DOHH2 (cell line): ENCODE measurements at regions not wholly inside any gene's neighbourhood (a gene's known extent, or its start where the extent isn't known, plus 50 kb on each side); places are given as distances from the start of the nearest gene placed in this dataset.

Experiments used
- H3F3A ChIP-seq: fragments of 200-600 bp; sonication (generic), shearing (Covaris generic); 2 replicates; pipeline ENCODE4 v1.6.0; 2016; ENCODE audit warnings: antibody characterized with exemption, mild to moderate bottlenecking; ENCODE audit not compliant: control insufficient read depth, insufficient read depth
- H3K27ac ChIP-seq: fragments of 200-600 bp; sonication (generic); 2 replicates; pipeline ENCODE4 v1.5.1; 2014; ENCODE audit warnings: low read depth, mild to moderate bottlenecking, low read length, moderate library complexity
- H3K27me3 ChIP-seq: fragments of 200-600 bp; sonication (generic); 2 replicates; pipeline ENCODE4 v1.6.1; 2014; ENCODE audit warnings: mild to moderate bottlenecking, low read length, mixed read lengths; ENCODE audit not compliant: control insufficient read depth
- H3K36me3 ChIP-seq: fragments of 200-600 bp; sonication (generic); 2 replicates; pipeline ENCODE4 v1.6.1; 2014; ENCODE audit warnings: mild to moderate bottlenecking, low read length, moderate library complexity, mixed read lengths; ENCODE audit not compliant: control insufficient read depth
- H3K4me1 ChIP-seq: fragments of 200-600 bp; sonication (generic); 2 replicates; pipeline ENCODE4 v1.6.1; 2014; ENCODE audit warnings: mild to moderate bottlenecking, low read length, mixed read lengths; ENCODE audit not compliant: control insufficient read depth
- H3K4me2 ChIP-seq: fragments of 200-600 bp; sonication (generic); 2 replicates; pipeline ENCODE4 v1.6.0; 2014; ENCODE audit warnings: mild to moderate bottlenecking, low read length, moderate library complexity
- H3K4me3 ChIP-seq: fragments of 200-600 bp; sonication (generic); 2 replicates; pipeline ENCODE4 v1.5.1; 2014; ENCODE audit warnings: mild to moderate bottlenecking, low read length, mixed read lengths
- H3K79me2 ChIP-seq: fragments of 200-600 bp; sonication (generic); 2 replicates; pipeline ENCODE4 v1.6.1; 2014; ENCODE audit warnings: mild to moderate bottlenecking, low read length, mixed read lengths; ENCODE audit not compliant: control insufficient read depth
- H3K9me2 ChIP-seq: fragments of 200-600 bp; sonication (generic); replicated peaks from 2 replicates; pipeline ENCODE4 v1.6.1; 2014; ENCODE audit warnings: mild to moderate bottlenecking, low read length, mixed read lengths; ENCODE audit not compliant: control insufficient read depth
- H3K9me3 ChIP-seq: fragments of 200-600 bp; sonication (generic); 2 replicates; pipeline ENCODE4 v1.6.1; 2014; ENCODE audit warnings: antibody characterized with exemption, low read length, mixed read lengths; ENCODE audit not compliant: control insufficient read depth, insufficient read depth
- H4K20me1 ChIP-seq: fragments of 200-600 bp; sonication (generic); 2 replicates; pipeline ENCODE4 v1.6.0; 2014; ENCODE audit warnings: low read depth, mild to moderate bottlenecking, antibody characterized with exemption, low read length, moderate library complexity; ENCODE audit not compliant: control insufficient read depth, insufficient read depth
- CTCF ChIP-seq: fragments of 200-600 bp; sonication (generic); IDR thresholded peaks from one replicate; pipeline ENCODE4 v1.5.1; 2014; ENCODE audit warnings: antibody characterized with exemption, mild to moderate bottlenecking, low read depth, low read length; ENCODE audit not compliant: poor library complexity, severe bottlenecking
- EZH2phosphoT487 ChIP-seq: fragments of 200-600 bp; sonication (generic); IDR thresholded peaks from 2 replicates; pipeline ENCODE4 v1.6.1; 2017; ENCODE audit warnings: borderline replicate concordance, mild to moderate bottlenecking, antibody characterized with exemption, low read length, moderate library complexity, mixed read lengths

- H3K79me2 ChIP-seq: no peaks in the 10 kb centered on the region
- TF ChIP-seq CTCF (no peak), EZH2phosphoT487 (no peak)
- no peak overlapping the region for H3K27ac ChIP-seq
- no peaks in the 10 kb centered on the region for H3K4me1 ChIP-seq
- no peaks in the 10 kb centered on the region for H3F3A ChIP-seq
- H3K9me2 ChIP-seq: no peaks in the 10 kb centered on the region
- H3K36me3 ChIP-seq: no peaks in the 10 kb centered on the region
- H4K20me1 ChIP-seq: no peaks in the 10 kb centered on the region
- H3K4me2 ChIP-seq: no peak overlapping the region
- H3K27me3 ChIP-seq: peaks cover 11% of the 10 kb centered on the region
- H3K4me3 ChIP-seq: no peak overlapping the region
- H3K9me3 ChIP-seq: no peaks in the 10 kb centered on the region
Observed at GRCh38 chr2:175304541-175304940, 123.0 kb upstream of the ATP5MC3 start.

- no peak overlapping the region for H3K4me2 ChIP-seq
- no peaks in the 10 kb centered on the region for H3K9me2 ChIP-seq
- H3K27me3 ChIP-seq: no peaks in the 10 kb centered on the region; the same call in 1 of the 2 replicates
- no peaks in the 10 kb centered on the region for H3K79me2 ChIP-seq
- H3K27ac ChIP-seq: no peak overlapping the region
- H3F3A ChIP-seq: no peaks in the 10 kb centered on the region
- no peaks in the 10 kb centered on the region for H3K9me3 ChIP-seq
- H3K36me3 ChIP-seq: no peaks in the 10 kb centered on the region
- H3K4me1 ChIP-seq: no peaks in the 10 kb centered on the region
- H4K20me1 ChIP-seq: no peaks in the 10 kb centered on the region
- TF ChIP-seq EZH2phosphoT487 (no peak), CTCF (no peak)
- no peak overlapping the region for H3K4me3 ChIP-seq
Observed at GRCh38 chr2:175293776-175294175, 112.3 kb upstream of the ATP5MC3 start.

- Histone ChIP-seq H3K4me3 (no peak overlapping the region), H3K36me3 (no peaks in the 10 kb centered on the region), H3K4me2 (no peak overlapping the region), H3F3A (no peaks in the 10 kb centered on the region), H3K79me2 (no peaks in the 10 kb centered on the region), H3K27me3 (no peaks in the 10 kb centered on the region; the same call in 1 of the 2 replicates), H3K9me2 (no peaks in the 10 kb centered on the region), H3K27ac (no peak overlapping the region), H3K9me3 (no peaks in the 10 kb centered on the region), H4K20me1 (no peaks in the 10 kb centered on the region), H3K4me1 (no peaks in the 10 kb centered on the region)
- TF ChIP-seq EZH2phosphoT487 (no peak), CTCF (no peak)
Observed at GRCh38 chr2:175293195-175293594, 111.7 kb upstream of the ATP5MC3 start.

DNA sequence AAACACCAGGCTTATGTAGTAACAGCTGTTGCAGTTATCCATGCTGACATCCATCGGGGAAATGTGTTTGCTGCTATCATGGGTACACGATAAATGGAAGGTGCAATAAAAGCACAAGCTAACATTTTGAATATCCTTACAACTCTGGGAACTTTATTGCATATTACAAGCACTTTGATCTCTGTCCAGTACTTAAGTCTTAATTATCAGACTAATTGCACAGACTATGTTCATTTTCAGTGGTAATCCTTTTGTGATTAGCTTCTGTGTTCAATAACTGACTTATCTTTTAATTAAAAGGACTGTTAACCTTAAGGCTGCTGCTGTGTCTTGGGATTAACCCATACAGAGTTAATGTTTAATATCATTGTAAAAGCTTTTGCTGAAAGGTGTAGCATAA lies 101.4 kb upstream of the ATP5MC3 start:
- no peaks in the 10 kb centered on the region for H3K9me2 ChIP-seq
- TF ChIP-seq CTCF (no peak), EZH2phosphoT487 (no peak)
- no peaks in the 10 kb centered on the region for H3K79me2 ChIP-seq
- H4K20me1 ChIP-seq: no peaks in the 10 kb centered on the region
- no peak overlapping the region for H3K4me3 ChIP-seq
- H3K27me3 ChIP-seq: peaks cover 22% of the 10 kb centered on the region
- H3K36me3 ChIP-seq: no peaks in the 10 kb centered on the region
- H3K4me2 ChIP-seq: no peak overlapping the region
- no peak overlapping the region for H3K27ac ChIP-seq
- H3K4me1 ChIP-seq: no peaks in the 10 kb centered on the region
- H3F3A ChIP-seq: no peaks in the 10 kb centered on the region
- H3K9me3 ChIP-seq: no peaks in the 10 kb centered on the region
